Cardiac fibroblast (primary cell): ENCODE measurements at regions not wholly inside any gene's neighbourhood (a gene's known extent, or its start where the extent isn't known, plus 50 kb on each side); places are given as distances from the start of the nearest gene placed in this dataset.
"Not testable (repeated sequence)": the region's sequence is repeated elsewhere in the genome, so short reads cannot be mapped to it uniquely, and the experiment has no call there.

Experiments used
- DNase-seq, 2 donors: peaks; one replicate each; pipeline versions ENCODE4 v3.0.0 to v3.0.0-alpha.2; 2010; ENCODE audit warnings: low read depth in 2 of 2
- H3K4me3 ChIP-seq, 2 donors: replicated peaks in 1 of 2; 1 replicate in 1 of 2; 2 replicates in 1 of 2; pipeline ENCODE4 v1.5.1; 2011; ENCODE audit warnings: low read depth in 2 of 2, low read length in 2 of 2, mild to moderate bottlenecking in 2 of 2, moderate library complexity in 1 of 2
- TF ChIP-seq, protein P1 (sequence below): IDR thresholded peaks from one replicate; pipeline ENCODE4 v1.5.1; 2011; ENCODE audit warnings: low read depth, mild to moderate bottlenecking, low read length, inconsistent platforms

DNA sequence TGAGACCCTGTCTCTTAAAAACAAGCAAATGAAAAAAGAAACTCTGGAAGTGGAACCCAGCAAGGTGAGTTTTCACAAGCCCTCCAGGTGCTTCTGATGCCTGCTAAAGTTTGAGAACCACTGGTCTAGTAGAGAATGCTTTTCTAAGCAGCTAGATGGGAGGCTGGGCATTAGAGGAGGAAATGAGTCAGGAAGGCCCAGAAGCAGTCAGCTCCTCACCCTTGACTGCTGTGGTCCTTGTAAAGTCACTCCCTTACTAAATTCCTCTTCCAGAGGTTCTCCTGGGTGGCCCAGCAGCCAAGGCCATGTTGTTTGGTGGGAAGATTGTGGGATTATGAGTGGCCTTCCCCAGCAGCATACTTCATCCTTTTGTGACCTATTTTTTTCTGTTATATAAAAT, 52.0 kb upstream of the FYN start:
- TF ChIP-seq, protein P1, sequence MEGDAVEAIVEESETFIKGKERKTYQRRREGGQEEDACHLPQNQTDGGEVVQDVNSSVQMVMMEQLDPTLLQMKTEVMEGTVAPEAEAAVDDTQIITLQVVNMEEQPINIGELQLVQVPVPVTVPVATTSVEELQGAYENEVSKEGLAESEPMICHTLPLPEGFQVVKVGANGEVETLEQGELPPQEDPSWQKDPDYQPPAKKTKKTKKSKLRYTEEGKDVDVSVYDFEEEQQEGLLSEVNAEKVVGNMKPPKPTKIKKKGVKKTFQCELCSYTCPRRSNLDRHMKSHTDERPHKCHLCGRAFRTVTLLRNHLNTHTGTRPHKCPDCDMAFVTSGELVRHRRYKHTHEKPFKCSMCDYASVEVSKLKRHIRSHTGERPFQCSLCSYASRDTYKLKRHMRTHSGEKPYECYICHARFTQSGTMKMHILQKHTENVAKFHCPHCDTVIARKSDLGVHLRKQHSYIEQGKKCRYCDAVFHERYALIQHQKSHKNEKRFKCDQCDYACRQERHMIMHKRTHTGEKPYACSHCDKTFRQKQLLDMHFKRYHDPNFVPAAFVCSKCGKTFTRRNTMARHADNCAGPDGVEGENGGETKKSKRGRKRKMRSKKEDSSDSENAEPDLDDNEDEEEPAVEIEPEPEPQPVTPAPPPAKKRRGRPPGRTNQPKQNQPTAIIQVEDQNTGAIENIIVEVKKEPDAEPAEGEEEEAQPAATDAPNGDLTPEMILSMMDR: no peak
- peak; percentile 58 to 78 for DNase-seq
- no peak overlapping the region for H3K4me3 ChIP-seq

DNA sequence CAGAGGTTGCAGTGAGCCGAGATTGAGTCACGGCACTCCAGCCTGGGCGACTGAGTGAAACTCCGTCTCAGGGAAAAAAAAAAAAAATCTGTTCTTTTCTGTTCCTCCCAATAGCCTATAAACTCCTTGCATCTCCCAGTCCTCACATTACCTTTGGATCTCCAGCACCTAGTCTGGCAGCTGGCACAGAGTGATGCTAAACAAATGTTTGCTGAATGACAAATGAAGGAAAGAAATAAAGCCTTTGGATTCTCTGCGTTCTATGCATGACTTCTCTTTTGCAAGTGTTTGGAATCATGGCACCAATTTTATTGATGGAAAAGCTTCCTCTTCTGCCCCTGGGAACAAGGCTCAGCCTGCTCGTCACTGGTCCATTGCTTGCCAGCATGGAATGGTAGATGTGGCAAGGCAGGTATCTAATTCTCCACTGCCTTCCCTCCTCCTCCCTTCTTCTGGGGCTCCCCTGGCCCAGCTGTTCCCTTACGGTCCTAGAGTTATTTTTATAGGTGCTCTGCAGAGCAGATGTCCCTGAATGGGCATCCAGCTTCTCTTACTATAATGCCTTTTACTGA, 53.6 kb upstream of the FYN start:
- TF ChIP-seq, protein P1: no peak

DNA sequence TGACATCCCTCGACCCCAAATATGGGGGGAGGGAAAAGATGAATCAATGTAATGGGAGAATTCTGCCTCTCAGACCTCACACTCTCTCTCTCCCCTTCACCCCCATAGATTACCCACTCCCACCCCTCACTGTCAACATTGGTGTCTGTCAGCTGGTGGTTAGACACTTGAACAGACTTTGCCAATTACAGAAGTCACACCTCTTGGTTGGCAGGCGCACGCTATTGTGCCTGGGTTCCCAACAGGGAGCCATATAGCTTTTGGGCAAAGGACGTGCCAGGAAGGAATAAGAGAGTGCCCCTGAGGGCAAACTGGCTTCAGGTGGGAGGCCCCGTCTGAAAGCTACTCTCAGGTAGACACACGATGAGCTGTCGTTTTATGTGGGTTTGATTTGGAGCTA, 54.1 kb upstream of the FYN start:
- TF ChIP-seq, protein P1: no peak
- DNase-seq: no peak
- H3K4me3 ChIP-seq: no peak overlapping the region

More for the DNA sequence above, 53.6 kb upstream of the FYN start:
- no peak overlapping the region for H3K4me3 ChIP-seq
- no peak for DNase-seq

DNA sequence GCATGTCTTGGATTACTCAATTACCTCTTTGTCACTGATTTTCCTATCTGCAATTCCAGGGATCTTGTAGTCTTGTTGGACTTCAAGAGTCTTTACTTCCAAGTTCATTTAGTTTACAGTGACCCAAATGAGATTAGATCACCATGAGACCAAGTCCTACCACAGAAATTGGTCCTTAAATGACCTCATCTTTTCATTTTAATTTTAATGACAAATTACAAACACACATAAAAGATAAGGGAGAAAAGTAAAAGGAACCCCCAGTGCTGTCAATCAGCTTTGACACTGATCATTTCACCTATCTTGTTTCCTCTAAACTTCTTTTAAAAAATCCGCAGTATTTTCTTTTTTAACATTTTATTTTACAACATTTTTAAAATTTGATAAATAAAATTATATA, 54.9 kb upstream of the FYN start:
- no peak overlapping the region for H3K4me3 ChIP-seq
- no peak for DNase-seq
- TF ChIP-seq, protein P1: no peak

DNA sequence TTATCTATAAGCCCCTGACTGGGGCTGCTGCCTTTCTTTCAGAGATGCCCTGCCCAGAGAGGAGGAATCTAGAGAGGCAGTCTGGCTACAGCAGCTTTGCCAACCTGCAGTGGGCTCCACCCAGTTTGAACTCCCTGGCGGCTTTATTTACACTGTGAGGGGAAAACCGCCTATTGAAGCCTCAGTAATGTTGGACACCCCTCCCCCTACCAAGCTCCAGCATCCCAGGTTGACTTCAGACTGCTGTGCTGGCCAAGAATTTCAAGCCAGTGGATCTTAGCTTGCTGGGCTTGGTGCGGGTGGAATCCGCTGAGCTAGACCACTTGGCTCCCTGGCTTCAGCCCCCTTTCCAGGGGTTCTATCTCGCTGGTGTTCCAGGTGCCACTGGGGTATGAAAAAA, 61.4 kb upstream of the FYN start:
- DNase-seq, H3K4me3 ChIP-seq: not testable (repeated sequence)

DNA sequence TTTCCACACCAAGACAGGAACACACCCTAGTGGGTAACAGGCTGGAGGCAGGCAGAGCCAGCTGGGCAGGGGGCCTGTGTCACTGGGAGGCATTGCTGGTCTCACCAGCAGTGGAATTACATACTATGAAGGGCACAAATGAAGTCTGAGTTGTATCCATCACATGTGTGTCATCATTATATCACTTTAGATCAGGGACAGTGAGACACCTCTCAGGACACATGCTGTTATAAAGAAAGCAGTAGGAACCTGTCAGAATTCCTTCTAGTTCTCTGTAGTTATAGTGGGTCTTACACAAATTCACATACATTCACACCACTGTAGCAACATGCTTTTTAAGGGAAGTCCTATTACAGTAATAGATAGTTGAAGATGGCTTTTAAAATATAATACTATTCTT, 63.5 kb upstream of the FYN start:
- TF ChIP-seq, protein P1: no peak
- no peak for DNase-seq
- H3K4me3 ChIP-seq: no peak overlapping the region

DNA sequence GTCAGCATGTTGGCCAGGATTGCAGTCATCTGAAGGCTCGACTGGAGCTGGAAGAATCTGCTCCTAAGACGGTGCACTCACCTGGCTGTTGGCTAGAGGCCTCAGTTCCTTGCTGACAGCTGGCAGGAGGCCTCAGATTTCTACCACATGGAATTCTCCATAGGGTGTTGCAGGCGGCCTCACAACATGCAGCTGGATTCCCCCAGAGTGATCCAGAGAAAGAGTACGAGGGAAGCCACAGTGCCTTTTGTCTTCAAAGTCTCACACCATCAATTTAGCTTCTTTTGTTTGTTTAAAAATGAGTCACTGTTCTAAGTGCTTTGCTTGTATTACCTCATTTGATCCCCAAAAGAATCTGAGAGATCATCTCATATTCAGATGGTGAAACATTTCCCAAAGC, 65.5 kb upstream of the FYN start:
- no peak overlapping the region for H3K4me3 ChIP-seq
- DNase-seq: peak; percentile 20 to 83
- TF ChIP-seq, protein P1: no peak
